Endothelial cell of umbilical vein (primary cell): ENCODE measurements at regions not wholly inside any gene's neighbourhood (a gene's known extent, or its start where the extent isn't known, plus 50 kb on each side); places are given as distances from the start of the nearest gene placed in this dataset.

ENCODE experiments used
- BruUV-seq: library from RNA; stranded (reverse); fragments of 400-500 nt; replicated peaks from 2 replicates; lab custom pipeline; 2021; lab: Mats Ljungman, UMichigan
- CTCF ChIA-PET: fragments of 300-600, 350-600 bp; sonication (Branson Sonifier 250); formaldehyde crosslinking; loops from one replicate; lab custom pipeline; 2021; ENCODE audit warnings: antibody characterized with exemption, inconsistent platforms; lab: Charles Lee
- POLR2A ChIA-PET: fragments of 300-600, 350-600 bp; sonication (Branson Sonifier 250); formaldehyde crosslinking; loops from one replicate; lab custom pipeline; 2021; ENCODE audit warnings: antibody characterized with exemption, inconsistent platforms; lab: Charles Lee
- DNase-seq: peaks from one replicate; pipeline ENCODE4 v3.0.0-alpha.2; 2011; ENCODE audit warnings: low read depth, low spot score
- FAIRE-seq: peaks from 2 replicates; lab custom pipeline; 2011; peaks lifted over from hg19 to GRCh38; lab: Jason Lieb, UNC
- H2AFZ ChIP-seq: 2 replicates; pipeline ENCODE4 v1.6.0; 2012; ENCODE audit warnings: low read depth, low read length, control low read depth, inconsistent platforms
- H3K27ac ChIP-seq: 2 replicates; pipeline ENCODE4 v1.5.1; 2011; ENCODE audit warnings: low read depth, mild to moderate bottlenecking, control low read depth, low read length, moderate library complexity; ENCODE audit not compliant: insufficient read depth
- H3K27me3 ChIP-seq, 2 experiments: 2 replicates each; pipeline versions ENCODE4 v1.6.0 to v1.6.1; 2011; ENCODE audit warnings: low read length in 2 of 2, mixed read lengths in 1 of 2; ENCODE audit not compliant: control insufficient read depth in 2 of 2, insufficient read depth in 2 of 2
- H3K36me3 ChIP-seq, 2 experiments: 2 replicates in 1 of 2; 3 replicates in 1 of 2; pipeline ENCODE4 v1.5.1; 2011; ENCODE audit warnings: low read length in 2 of 2, mild to moderate bottlenecking in 1 of 2, moderate library complexity in 1 of 2; ENCODE audit not compliant: control insufficient read depth in 2 of 2, insufficient read depth in 2 of 2; ENCODE audit errors: extremely low read depth in 1 of 2
- H3K4me1 ChIP-seq: 3 replicates; pipeline ENCODE4 v1.5.1; 2011; ENCODE audit warnings: mild to moderate bottlenecking, low read length; ENCODE audit not compliant: control insufficient read depth, insufficient read depth; ENCODE audit errors: extremely low read depth
- H3K4me2 ChIP-seq: 2 replicates; pipeline ENCODE4 v1.6.1; 2011; ENCODE audit warnings: low read length, control low read depth, mixed read lengths; ENCODE audit not compliant: insufficient read depth
- H3K4me3 ChIP-seq, 3 experiments: fragments of 200-600 bp in 1 of 3; sonication (generic), shearing (Covaris generic) in 1 of 3; replicated peaks in 1 of 3; 2 replicates each; pipeline ENCODE4 v1.5.1; 2011 to 2016; ENCODE audit warnings: control low read depth in 3 of 3, low read length in 3 of 3, mild to moderate bottlenecking in 2 of 3, inconsistent platforms in 1 of 3, low read depth in 1 of 3, moderate library complexity in 1 of 3; ENCODE audit not compliant: insufficient read depth in 1 of 3
- H3K79me2 ChIP-seq: 2 replicates; pipeline ENCODE4 v1.6.0; 2012; ENCODE audit warnings: low read length, inconsistent platforms; ENCODE audit not compliant: control insufficient read depth, insufficient read depth
- H3K9ac ChIP-seq: replicated peaks from 2 replicates; pipeline ENCODE3; 2011; ENCODE audit warnings: low read length, control low read depth; ENCODE audit not compliant: insufficient read depth; ENCODE audit errors: extremely low read depth
- H3K9me1 ChIP-seq: replicated peaks from 3 replicates; pipeline ENCODE4 v1.6.0; 2011; ENCODE audit warnings: mild to moderate bottlenecking, low read length; ENCODE audit not compliant: control insufficient read depth, insufficient read depth; ENCODE audit errors: extremely low read depth
- H3K9me3 ChIP-seq: replicated peaks from 2 replicates; pipeline ENCODE4 v1.5.1; 2012; ENCODE audit warnings: low read length, inconsistent platforms; ENCODE audit not compliant: control insufficient read depth, insufficient read depth
- H4K20me1 ChIP-seq: replicated peaks from 2 replicates; pipeline ENCODE3; 2011; ENCODE audit warnings: mild to moderate bottlenecking, low read length; ENCODE audit not compliant: control insufficient read depth, insufficient read depth; ENCODE audit errors: extremely low read depth
- EZH2 ChIP-seq: IDR thresholded peaks from 2 replicates; pipeline ENCODE4 v1.6.1; 2012; ENCODE audit warnings: borderline replicate concordance, low read depth, mild to moderate bottlenecking, moderate library complexity, low read length, inconsistent platforms; ENCODE audit not compliant: severe bottlenecking
- FOS ChIP-seq: IDR thresholded peaks from 2 replicates; pipeline ENCODE4 v1.6.1; 2011; ENCODE audit warnings: mild to moderate bottlenecking, low read length, moderate library complexity, borderline replicate concordance; ENCODE audit not compliant: insufficient read depth
- GATA2 ChIP-seq: IDR thresholded peaks from 2 replicates; pipeline ENCODE4 v1.7.0; 2011; ENCODE audit warnings: low read depth, mild to moderate bottlenecking, moderate library complexity, mixed read lengths, low read length; ENCODE audit not compliant: insufficient read length, insufficient read depth
- JUN ChIP-seq: IDR thresholded peaks from 2 replicates; pipeline ENCODE4 v1.6.1; 2011; ENCODE audit warnings: borderline replicate concordance, low read depth; ENCODE audit not compliant: insufficient read length, insufficient read depth
- MYC ChIP-seq: IDR thresholded peaks from one replicate; pipeline ENCODE4 v1.6.1; 2011; ENCODE audit warnings: mild to moderate bottlenecking, low read depth, low read length
- POLR2A ChIP-seq: IDR thresholded peaks from 2 replicates; pipeline ENCODE4 v1.6.1; 2012; ENCODE audit warnings: low read depth, mild to moderate bottlenecking, control low read depth, low read length
- POLR2AphosphoS5 ChIP-seq: IDR thresholded peaks from 2 replicates; pipeline ENCODE4 v1.6.1; 2012; ENCODE audit warnings: low read depth, mild to moderate bottlenecking, control low read depth, low read length, moderate library complexity; ENCODE audit not compliant: insufficient read depth
- dilution Hi-C: fragments of 300-500 bp; cut with MboI; formaldehyde crosslinking; loops from one replicate; pipeline ENCODE4 v1.15.0; 2019; ENCODE audit warnings: low sequenced_read_pairs; ENCODE audit not compliant: extremely low pct_ligation_motif_present
- intact Hi-C: fragments of 100-400 bp; cut with micrococcal nuclease; formaldehyde crosslinking; loops from one replicate; pipeline ENCODE4 v1.10.0; 2022
- TF ChIP-seq, protein P1 (sequence below): IDR thresholded peaks from 2 replicates; pipeline ENCODE4 v1.6.1; 2011; ENCODE audit not compliant: insufficient read depth, insufficient read length
- TF ChIP-seq, protein P2 (sequence below), 2 donors: IDR thresholded peaks; 1 replicate in 1 of 2; 2 replicates in 1 of 2; pipeline ENCODE4 v1.5.1; 2011; ENCODE audit warnings: low read length in 2 of 2, mild to moderate bottlenecking in 2 of 2, moderate library complexity in 2 of 2, control low read depth in 1 of 2, inconsistent platforms in 1 of 2, low read depth in 1 of 2; ENCODE audit not compliant: insufficient read depth in 1 of 2; ENCODE audit errors: extremely low read depth in 1 of 2

DNA sequence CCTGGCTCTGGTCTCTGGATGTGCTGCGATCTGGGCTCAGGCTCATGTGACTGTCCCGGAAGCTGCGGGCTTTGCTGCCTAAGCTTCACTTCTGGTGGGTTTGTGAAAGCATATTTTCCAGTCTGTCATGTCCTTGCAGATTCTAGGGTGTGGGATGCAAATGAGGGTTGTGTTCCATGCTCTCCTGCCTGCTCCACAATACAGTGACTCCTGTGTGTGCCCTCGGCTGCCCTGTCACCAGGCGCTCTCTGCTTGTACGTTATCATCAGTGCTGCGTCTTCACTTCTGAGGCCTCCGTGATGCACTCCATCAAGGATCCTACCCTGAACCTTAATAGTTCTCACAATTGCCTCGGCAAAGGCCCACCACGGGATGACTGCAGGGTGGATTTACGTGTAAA, 84.2 kb downstream of the TTLL2 start:
- Histone ChIP-seq H3K79me2 (no peaks in the 10 kb centered on the region), H3K27ac (no peak overlapping the region), H3K9me3 (no peaks in the 10 kb centered on the region), H3K9ac (no peak overlapping the region), H3K4me2 (no peak overlapping the region), H3K9me1 (no peaks in the 10 kb centered on the region), H3K27me3 (no peaks in the 10 kb centered on the region), H3K4me1 (no peaks in the 10 kb centered on the region), H3K4me3 (no peak overlapping the region), H4K20me1 (no peaks in the 10 kb centered on the region), H2AFZ (no peak overlapping the region), H3K36me3 (no peaks in the 10 kb centered on the region)
- POLR2A ChIA-PET = no interaction called here
- dilution Hi-C loops (no loop called here), intact Hi-C loops (no loop called here)
- BruUV-seq = no TSS peak
- TF ChIP-seq EZH2 (no peak), MYC (no peak), JUN (no peak)
- TF ChIP-seq, protein P1, sequence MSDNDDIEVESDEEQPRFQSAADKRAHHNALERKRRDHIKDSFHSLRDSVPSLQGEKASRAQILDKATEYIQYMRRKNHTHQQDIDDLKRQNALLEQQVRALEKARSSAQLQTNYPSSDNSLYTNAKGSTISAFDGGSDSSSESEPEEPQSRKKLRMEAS = no peak
- DNase-seq (no peak), FAIRE-seq (no peak)
- CTCF ChIA-PET = no interaction called here

DNA sequence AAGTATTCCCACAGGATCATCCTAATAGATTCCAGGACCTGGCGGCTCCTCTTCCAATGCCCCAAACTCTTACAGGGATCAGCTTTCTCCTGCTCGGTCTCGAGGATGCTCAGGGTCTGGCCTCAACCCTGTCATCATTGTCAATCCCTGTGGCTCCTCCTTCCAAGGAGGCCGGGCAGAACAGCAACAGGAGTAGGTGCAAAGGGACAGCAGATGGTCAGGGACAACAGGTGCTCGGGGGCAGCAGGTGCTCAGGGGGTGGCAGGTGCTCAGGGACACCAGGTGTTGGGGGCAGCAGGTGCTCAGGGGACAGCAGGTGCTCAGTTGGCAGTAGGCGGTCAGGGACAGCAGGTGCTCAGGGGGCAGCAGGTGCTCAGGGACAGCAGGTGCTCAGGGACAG, 84.8 kb downstream of the TTLL2 start:
- dilution Hi-C loops = no loop called here
- CTCF ChIA-PET = no interaction called here

More for the DNA sequence above, 84.8 kb downstream of the TTLL2 start:
- intact Hi-C loops = no loop called here
- H3K4me1 ChIP-seq = no peaks in the 10 kb centered on the region
- H3K79me2 ChIP-seq = no peaks in the 10 kb centered on the region
- BruUV-seq = no TSS peak
- no peak for TF ChIP-seq GATA2
- no peak for TF ChIP-seq EZH2
- TF ChIP-seq, protein P2, sequence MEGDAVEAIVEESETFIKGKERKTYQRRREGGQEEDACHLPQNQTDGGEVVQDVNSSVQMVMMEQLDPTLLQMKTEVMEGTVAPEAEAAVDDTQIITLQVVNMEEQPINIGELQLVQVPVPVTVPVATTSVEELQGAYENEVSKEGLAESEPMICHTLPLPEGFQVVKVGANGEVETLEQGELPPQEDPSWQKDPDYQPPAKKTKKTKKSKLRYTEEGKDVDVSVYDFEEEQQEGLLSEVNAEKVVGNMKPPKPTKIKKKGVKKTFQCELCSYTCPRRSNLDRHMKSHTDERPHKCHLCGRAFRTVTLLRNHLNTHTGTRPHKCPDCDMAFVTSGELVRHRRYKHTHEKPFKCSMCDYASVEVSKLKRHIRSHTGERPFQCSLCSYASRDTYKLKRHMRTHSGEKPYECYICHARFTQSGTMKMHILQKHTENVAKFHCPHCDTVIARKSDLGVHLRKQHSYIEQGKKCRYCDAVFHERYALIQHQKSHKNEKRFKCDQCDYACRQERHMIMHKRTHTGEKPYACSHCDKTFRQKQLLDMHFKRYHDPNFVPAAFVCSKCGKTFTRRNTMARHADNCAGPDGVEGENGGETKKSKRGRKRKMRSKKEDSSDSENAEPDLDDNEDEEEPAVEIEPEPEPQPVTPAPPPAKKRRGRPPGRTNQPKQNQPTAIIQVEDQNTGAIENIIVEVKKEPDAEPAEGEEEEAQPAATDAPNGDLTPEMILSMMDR (IDR thresholded peaks at IDR 0.05; ENCODE audit: extremely low read depth in 1 of 2, insufficient read depth in 1 of 2, low read depth in 1 of 2, low read length in 2 of 2) = no peak
- TF ChIP-seq JUN = no peak
- TF ChIP-seq, protein P1 = no peak
- no peak for TF ChIP-seq POLR2A
- no peak for TF ChIP-seq FOS
- no peak for TF ChIP-seq MYC
- TF ChIP-seq POLR2AphosphoS5 = no peak
- H3K36me3 ChIP-seq = no peaks in the 10 kb centered on the region
- H3K27me3 ChIP-seq = no peaks in the 10 kb centered on the region
- POLR2A ChIA-PET = no interaction called here
- H3K9ac ChIP-seq = no peak overlapping the region
- no peak overlapping the region for H3K4me2 ChIP-seq
- no peak overlapping the region for H2AFZ ChIP-seq
- no peak overlapping the region for H3K27ac ChIP-seq
- H3K4me3 ChIP-seq = no peak overlapping the region
- H3K9me1 ChIP-seq = no peaks in the 10 kb centered on the region
- no peaks in the 10 kb centered on the region for H4K20me1 ChIP-seq
- DNase-seq (no peak), FAIRE-seq (no peak)
- no peaks in the 10 kb centered on the region for H3K9me3 ChIP-seq
